Muscle layer of duodenum (tissue), 2 donors: ENCODE measurements at regions not wholly inside any gene's neighbourhood (a gene's known extent, or its start where the extent isn't known, plus 50 kb on each side); places are given as distances from the start of the nearest gene placed in this dataset.

Source experiments
- H3K27ac ChIP-seq: one replicate; pipeline ENCODE4 v1.7.0; 2013; ENCODE audit warnings: mild to moderate bottlenecking, low read length
- H3K27me3 ChIP-seq: one replicate; pipeline ENCODE4 v1.7.0; 2013; ENCODE audit warnings: low read depth, mild to moderate bottlenecking, control low read depth, low read length
- H3K36me3 ChIP-seq, 2 donors: one replicate each; pipeline ENCODE4 v1.7.0; 2013; ENCODE audit warnings: low read length in 2 of 2, control low read depth in 1 of 2, mild to moderate bottlenecking in 1 of 2; ENCODE audit not compliant: insufficient read depth in 2 of 2, control insufficient read depth in 1 of 2
- H3K4me1 ChIP-seq, 2 donors: one replicate each; pipeline ENCODE4 v1.7.0; 2013; ENCODE audit warnings: low read length in 2 of 2, mild to moderate bottlenecking in 2 of 2, control low read depth in 1 of 2, moderate library complexity in 1 of 2; ENCODE audit not compliant: insufficient read depth in 2 of 2, control insufficient read depth in 1 of 2
- H3K4me3 ChIP-seq, 2 donors: one replicate each; pipeline ENCODE4 v1.7.0; 2013; ENCODE audit warnings: low read length in 2 of 2, low read depth in 1 of 2, mild to moderate bottlenecking in 1 of 2
- H3K9me3 ChIP-seq, 2 donors: one replicate each; pipeline ENCODE4 v1.7.0; 2013; ENCODE audit warnings: low read length in 2 of 2, control low read depth in 1 of 2, mild to moderate bottlenecking in 1 of 2; ENCODE audit not compliant: control insufficient read depth in 1 of 2
- donor health status: healthy.

DNA sequence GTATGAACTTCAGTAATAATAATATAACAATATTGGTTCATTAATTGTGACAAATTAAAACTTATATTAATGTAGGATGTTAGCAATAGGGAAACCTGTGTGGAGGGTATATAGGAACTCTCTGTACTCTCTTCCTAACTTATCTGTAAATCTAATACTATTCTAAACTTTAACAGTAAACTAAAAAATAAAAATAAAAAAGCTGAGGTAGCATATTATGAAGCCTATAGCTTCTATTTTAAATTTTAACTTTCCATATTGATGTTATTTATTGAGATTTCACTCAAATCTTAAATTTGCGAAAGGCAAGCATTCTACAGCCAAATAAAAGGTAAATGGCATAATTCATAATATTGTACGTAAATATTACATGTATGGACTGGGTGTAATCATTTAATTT lies 326.4 kb downstream of the MEI4 start:
- no peaks in the 10 kb centered on the region for H3K36me3 ChIP-seq
- no peaks in the 10 kb centered on the region for H3K27me3 ChIP-seq
- H3K9me3 ChIP-seq, result peaks cover 0 to 9% of the 10 kb centered on the region in 2 donors
- H3K27ac ChIP-seq, result no peak overlapping the region
- no peaks in the 10 kb centered on the region for H3K4me1 ChIP-seq
- H3K4me3 ChIP-seq, result no peak overlapping the region

DNA sequence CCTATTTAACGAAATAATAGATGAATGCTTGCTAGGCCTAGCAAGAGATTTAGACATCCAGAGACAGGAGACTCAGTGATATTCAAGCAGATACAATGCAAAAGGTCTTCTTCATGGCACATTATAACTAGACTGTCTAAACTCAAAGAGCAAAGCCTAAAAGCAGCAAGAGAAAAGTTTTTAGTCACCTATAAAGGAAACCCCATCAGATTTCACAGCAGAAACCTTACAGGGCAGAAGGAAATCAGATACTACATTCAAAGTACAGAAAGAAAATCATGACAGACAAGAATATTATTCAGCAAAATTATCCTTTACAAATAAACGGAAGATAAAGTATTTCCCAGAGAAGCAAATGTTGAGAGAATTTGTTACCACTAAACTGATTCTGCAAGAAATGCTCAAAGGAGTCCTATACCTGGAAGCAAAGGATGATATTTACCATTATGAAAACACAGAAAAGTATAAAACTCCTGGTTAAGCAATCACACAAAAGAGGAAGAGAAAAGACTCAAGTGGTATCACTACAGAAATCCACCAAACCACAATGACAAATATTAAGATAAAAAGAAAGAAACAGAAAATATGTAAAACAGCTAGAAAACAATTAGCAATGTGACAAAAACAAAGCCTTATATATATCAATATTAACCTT lies 333.7 kb downstream of the MEI4 start:
- Histone ChIP-seq H3K36me3 (no peaks in the 10 kb centered on the region), H3K27ac (no peak overlapping the region), H3K27me3 (no peaks in the 10 kb centered on the region), H3K4me3 (no peak overlapping the region), H3K4me1 (no peaks in the 10 kb centered on the region), H3K9me3 (peaks cover 0 to 23% of the 10 kb centered on the region in 2 donors)

DNA sequence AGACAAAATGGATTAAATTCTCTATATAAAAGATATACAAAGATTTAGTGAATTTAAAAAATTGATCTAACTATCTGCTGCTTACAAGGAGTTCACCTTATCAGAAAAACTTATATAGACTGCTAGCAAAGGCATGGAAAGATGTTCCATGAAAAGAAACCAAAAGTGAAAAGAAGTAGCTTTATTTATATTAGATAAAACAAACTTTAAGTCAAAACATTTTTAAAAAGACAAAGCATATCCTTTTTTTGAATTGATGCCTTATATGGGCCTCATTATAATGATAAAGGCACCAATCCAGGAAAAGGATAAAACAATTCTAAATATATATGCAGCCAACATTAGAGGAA lies 334.2 kb downstream of the MEI4 start:
- no peaks in the 10 kb centered on the region for H3K36me3 ChIP-seq
- peaks cover 0 to 23% of the 10 kb centered on the region in 2 donors for H3K9me3 ChIP-seq
- H3K4me1 ChIP-seq, result no peaks in the 10 kb centered on the region
- H3K4me3 ChIP-seq, result no peak overlapping the region
- no peak overlapping the region for H3K27ac ChIP-seq
- H3K27me3 ChIP-seq, result no peaks in the 10 kb centered on the region

DNA sequence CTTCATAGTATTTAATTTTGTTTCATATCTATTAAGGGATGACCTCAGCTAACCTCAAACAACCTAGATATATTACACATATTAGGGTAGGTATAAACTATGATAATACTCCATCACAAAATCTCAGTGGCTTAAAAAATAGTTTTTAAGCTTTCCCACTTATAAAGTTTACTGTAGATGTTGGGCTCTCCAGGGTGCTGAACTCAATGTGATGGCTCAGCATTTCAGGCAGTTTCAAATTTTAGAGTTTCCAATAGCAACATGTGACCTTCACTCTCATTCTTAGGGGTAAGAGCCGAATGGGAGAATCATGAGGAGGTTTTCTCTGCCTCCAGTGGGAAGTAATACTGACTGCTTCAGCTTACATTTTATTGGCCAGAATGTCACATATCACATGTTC lies 357.3 kb downstream of the MEI4 start:
- no peaks in the 10 kb centered on the region for H3K4me1 ChIP-seq
- H3K9me3 ChIP-seq, result no peaks in the 10 kb centered on the region
- no peaks in the 10 kb centered on the region for H3K27me3 ChIP-seq
- H3K27ac ChIP-seq, result no peak overlapping the region
- H3K36me3 ChIP-seq, result no peaks in the 10 kb centered on the region
- no peak overlapping the region for H3K4me3 ChIP-seq

DNA sequence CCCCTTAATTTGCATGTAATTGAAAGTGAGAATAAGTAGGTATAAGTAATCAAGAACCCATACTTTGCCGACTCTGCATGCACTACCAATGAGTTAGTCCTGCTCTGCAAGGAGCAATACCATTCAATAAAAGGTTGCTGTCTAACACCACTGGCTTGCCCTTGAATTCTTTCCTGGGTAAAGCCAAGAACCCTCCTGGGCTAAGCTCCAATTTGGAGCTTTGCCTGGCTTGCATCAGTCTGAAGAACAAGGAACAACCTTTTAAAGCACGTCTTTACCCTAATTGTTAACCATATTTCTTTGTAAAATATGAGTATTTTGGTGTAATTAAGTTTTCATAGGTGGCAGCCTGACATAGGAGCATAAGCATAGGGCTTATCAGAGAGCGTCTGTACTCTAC lies 367.7 kb downstream of the MEI4 start:
- no peak overlapping the region for H3K4me3 ChIP-seq

DNA sequence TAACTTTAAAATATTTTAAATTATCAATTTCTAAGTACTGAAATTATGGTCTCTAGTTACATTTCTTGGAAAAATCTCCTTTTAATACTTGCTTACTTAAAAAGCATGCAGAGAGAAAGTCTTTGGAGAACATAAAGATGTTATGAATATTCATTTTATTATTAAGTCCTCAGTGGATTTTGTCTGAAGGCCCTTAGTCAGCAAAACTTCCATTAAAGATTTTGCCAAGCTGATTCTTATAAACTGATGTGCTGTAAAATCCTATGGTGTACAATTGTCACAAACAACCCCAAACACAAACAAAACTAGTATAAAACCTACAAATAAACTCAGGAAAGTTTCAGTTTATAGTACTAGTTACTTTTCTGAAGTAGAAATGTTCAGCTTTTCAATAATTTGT lies 372.7 kb downstream of the MEI4 start:
- no peak overlapping the region for H3K27ac ChIP-seq
- H3K4me3 ChIP-seq, result no peak overlapping the region
- no peaks in the 10 kb centered on the region for H3K9me3 ChIP-seq
- H3K27me3 ChIP-seq, result no peaks in the 10 kb centered on the region
- H3K4me1 ChIP-seq, result no peaks in the 10 kb centered on the region
- H3K36me3 ChIP-seq, result no peaks in the 10 kb centered on the region

More for the DNA sequence above, 367.7 kb downstream of the MEI4 start:
- no peaks in the 10 kb centered on the region for H3K9me3 ChIP-seq
- H3K36me3 ChIP-seq, result no peaks in the 10 kb centered on the region
- no peaks in the 10 kb centered on the region for H3K4me1 ChIP-seq
- H3K27me3 ChIP-seq, result no peaks in the 10 kb centered on the region
- H3K27ac ChIP-seq, result no peak overlapping the region

DNA sequence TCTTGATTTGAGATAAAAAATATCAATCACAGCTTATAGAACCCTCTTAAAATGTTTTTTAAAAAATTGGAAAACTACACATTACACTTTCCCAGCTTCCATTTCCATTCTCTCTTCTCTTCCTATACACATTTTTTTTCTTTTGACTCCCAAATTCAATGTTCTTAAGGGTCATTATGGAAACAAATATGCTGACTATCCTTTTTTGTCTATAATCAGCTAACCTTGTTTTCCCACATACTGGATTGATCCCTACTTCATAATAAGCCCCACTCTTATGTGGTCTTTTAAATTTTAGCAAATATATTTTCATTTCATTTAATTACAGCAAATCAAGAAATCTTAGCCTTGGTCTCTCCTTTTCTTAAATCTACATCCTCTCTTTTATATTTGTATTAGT lies 378.4 kb downstream of the MEI4 start:
- no peaks in the 10 kb centered on the region for H3K4me1 ChIP-seq

DNA sequence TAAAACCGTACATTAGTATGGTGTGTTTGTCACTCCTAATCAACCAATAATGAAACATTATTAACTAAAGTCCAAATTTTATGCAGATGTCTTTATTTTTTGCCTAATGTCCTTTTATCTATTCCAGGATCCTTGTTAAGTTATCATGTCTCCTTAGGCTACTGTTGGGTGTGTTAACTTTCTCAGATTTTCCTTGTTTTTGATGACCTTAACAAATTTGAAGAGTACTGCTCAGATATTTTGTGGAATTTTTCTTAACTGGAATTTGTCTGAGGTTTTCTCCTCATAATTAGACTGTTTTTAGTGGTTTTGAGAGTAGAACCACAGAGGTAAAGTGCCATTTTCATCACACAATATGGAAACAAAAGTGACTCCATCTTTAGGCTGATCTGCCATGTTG lies 406.3 kb downstream of the MEI4 start:
- no peak overlapping the region for H3K4me3 ChIP-seq

More for the DNA sequence above, 378.4 kb downstream of the MEI4 start:
- Histone ChIP-seq H3K27me3 (no peaks in the 10 kb centered on the region), H3K9me3 (no peaks in the 10 kb centered on the region), H3K27ac (no peak overlapping the region), H3K36me3 (no peaks in the 10 kb centered on the region), H3K4me3 (no peak overlapping the region)

DNA sequence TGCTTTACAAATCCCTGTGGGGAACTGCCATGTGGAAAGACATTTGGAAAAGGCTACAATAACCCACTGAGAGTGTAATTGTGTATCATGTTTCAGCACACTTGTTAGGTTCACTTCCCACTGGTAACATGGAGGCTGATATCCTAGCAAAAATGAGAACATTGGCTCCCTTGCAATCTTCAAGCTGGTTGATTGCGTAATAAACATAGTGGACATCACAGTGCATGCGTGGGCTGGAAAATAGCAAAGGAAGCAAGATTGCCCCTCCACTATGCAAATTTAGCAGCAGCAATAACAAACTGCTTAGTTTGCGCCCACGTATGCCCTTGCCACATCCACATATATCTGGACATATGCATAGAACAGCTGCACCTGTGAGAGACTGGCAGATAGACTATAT lies 410.2 kb downstream of the MEI4 start:
- no peaks in the 10 kb centered on the region for H3K9me3 ChIP-seq
- no peaks in the 10 kb centered on the region for H3K4me1 ChIP-seq
- no peak overlapping the region for H3K4me3 ChIP-seq
- H3K36me3 ChIP-seq, result no peaks in the 10 kb centered on the region
- no peak overlapping the region for H3K27ac ChIP-seq
- no peaks in the 10 kb centered on the region for H3K27me3 ChIP-seq

More for the DNA sequence above, 406.3 kb downstream of the MEI4 start:
- H3K27ac ChIP-seq, result no peak overlapping the region
- H3K9me3 ChIP-seq, result no peaks in the 10 kb centered on the region
- no peaks in the 10 kb centered on the region for H3K36me3 ChIP-seq
- no peaks in the 10 kb centered on the region for H3K27me3 ChIP-seq
- no peaks in the 10 kb centered on the region for H3K4me1 ChIP-seq

DNA sequence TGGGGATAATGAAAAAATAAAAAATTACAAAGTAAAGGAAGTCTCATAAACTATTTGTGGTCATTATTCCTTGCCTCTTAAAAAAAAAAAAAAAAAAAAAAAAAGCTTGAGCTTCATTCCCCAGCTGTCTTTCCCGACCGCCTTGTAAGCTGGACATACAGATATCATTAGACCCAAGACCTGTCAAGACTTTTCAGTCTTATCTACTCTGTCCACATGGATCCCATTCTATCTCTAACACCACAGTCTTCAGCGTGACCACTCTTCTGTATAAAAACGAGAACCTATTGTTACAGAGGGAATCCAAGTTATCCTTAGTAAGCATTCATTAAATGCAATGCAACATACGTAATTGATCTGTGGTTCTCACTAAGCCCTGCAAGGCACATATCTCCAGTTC lies 423.5 kb downstream of the MEI4 start:
- Histone ChIP-seq H3K27me3 (no peaks in the 10 kb centered on the region), H3K27ac (no peak overlapping the region), H3K4me1 (no peaks in the 10 kb centered on the region), H3K36me3 (no peaks in the 10 kb centered on the region), H3K4me3 (no peak overlapping the region), H3K9me3 (no peaks in the 10 kb centered on the region)

DNA sequence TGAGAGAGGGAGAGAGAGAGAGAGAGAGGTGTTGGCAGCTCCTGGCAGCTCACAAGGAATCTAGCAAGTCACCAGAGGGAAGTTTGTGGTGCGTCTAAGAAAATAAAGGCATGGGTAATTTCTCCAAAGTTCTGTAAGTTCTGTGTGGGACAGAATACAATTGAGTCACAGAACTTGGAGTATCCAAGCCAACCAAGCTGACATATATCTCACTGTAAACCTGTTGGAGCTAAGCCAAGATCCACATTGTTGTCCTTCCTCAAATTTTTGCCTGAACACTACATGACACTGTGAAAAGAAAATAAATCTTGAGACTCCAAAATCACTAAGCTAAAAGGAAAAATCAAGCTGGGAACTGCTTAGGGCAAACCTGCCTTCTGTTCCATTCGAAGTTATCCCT lies 436.7 kb downstream of the MEI4 start:
- no peaks in the 10 kb centered on the region for H3K9me3 ChIP-seq
- no peaks in the 10 kb centered on the region for H3K36me3 ChIP-seq
- H3K4me1 ChIP-seq, result no peaks in the 10 kb centered on the region
- H3K27ac ChIP-seq, result no peak overlapping the region
- no peak overlapping the region for H3K4me3 ChIP-seq
- H3K27me3 ChIP-seq, result no peaks in the 10 kb centered on the region

DNA sequence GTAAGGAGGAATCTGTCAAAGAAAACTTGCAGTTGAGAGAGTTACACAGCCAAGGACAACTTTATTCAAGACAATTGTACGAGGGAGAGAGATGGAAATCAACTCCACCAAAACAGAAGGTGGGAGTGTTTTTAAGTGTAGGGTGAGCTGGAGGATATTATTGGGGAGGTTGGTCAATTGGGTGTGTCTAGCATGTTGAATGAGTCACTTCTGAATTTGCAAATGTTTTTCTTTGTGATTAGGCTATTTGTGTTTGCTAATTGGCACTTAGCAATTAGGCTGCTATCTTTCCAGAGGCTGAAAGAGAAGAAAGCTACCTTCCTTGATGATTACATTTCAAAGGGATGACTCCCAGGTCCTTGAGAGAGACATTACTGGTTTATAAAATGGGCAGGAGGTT lies 441.1 kb downstream of the MEI4 start:
- Histone ChIP-seq H3K4me1 (no peaks in the 10 kb centered on the region), H3K9me3 (no peaks in the 10 kb centered on the region), H3K27me3 (no peaks in the 10 kb centered on the region), H3K27ac (no peak overlapping the region), H3K4me3 (no peak overlapping the region), H3K36me3 (no peaks in the 10 kb centered on the region)
